Endothelial cell (in vitro differentiated cells): ENCODE measurements at regions not wholly inside any gene's neighbourhood (a gene's known extent, or its start where the extent isn't known, plus 50 kb on each side); places are given as distances from the start of the nearest gene placed in this dataset.

ENCODE experiments used
- DNase-seq: peaks from one replicate; pipeline ENCODE4 v3.0.0; 2021; ENCODE audit warnings: low spot score
- H3K27ac Mint-ChIP-seq: one replicate; pipeline ENCODE4 v1.8.0; 2021; ENCODE audit warnings: mixed read lengths, inconsistent platforms; ENCODE audit not compliant: unreplicated experiment
- H3K27me3 Mint-ChIP-seq: one replicate; pipeline ENCODE4 v1.8.0; 2021; ENCODE audit warnings: mild to moderate bottlenecking, moderate library complexity, mixed read lengths, inconsistent platforms; ENCODE audit not compliant: unreplicated experiment
- H3K36me3 Mint-ChIP-seq: one replicate; pipeline ENCODE4 v1.8.0; 2021; ENCODE audit warnings: mild to moderate bottlenecking, low read depth, mixed read lengths, inconsistent platforms; ENCODE audit not compliant: unreplicated experiment
- H3K4me1 Mint-ChIP-seq: one replicate; pipeline ENCODE4 v1.8.0; 2021; ENCODE audit warnings: mild to moderate bottlenecking, mixed read lengths, inconsistent platforms; ENCODE audit not compliant: unreplicated experiment
- H3K4me3 Mint-ChIP-seq: one replicate; pipeline ENCODE4 v1.8.0; 2021; ENCODE audit warnings: mild to moderate bottlenecking, mixed read lengths, inconsistent platforms; ENCODE audit not compliant: unreplicated experiment
- H3K9me3 Mint-ChIP-seq: one replicate; pipeline ENCODE4 v1.8.0; 2021; ENCODE audit warnings: mixed read lengths, inconsistent platforms; ENCODE audit not compliant: unreplicated experiment
- CTCF ChIP-seq: fragments of 200-600 bp; sonication (generic); IDR thresholded peaks from one replicate; pipeline ENCODE4 v1.5.0; 2021; ENCODE audit warnings: antibody characterized with exemption; ENCODE audit not compliant: unreplicated experiment

DNA sequence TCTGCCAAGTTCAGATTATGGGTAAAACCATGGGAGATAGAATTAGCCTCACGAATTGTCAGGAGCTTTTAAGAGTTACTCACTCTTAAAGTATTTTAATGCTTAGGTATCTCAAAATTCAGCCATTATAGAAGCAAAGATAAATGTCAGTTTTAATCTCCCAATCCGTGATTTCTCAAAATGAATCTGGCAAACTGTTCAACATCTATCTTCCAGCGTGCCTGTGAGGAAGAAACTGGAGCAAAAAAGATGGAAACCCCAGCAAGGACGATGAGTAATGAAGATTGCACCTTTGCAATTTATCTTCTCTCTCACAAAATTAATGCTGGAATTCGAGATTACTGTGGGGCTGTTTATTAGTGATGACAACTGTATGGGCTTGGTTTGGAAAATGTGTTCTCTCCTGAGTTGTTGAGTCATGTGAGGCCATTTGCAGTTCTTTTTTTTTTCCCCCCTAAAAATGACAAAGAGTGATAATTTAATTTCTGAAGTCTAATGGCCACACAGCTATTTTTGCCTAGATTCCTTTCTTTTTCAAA lies 70.5 kb downstream of the PYDC2 start:
- TF ChIP-seq CTCF = no peak
- Mint-ChIP-seq H3K36me3 (no peaks in the 10 kb centered on the region), H3K4me1 (no peaks in the 10 kb centered on the region), H3K4me3 (no peak overlapping the region), H3K27me3 (no peaks in the 10 kb centered on the region), H3K27ac (no peak overlapping the region), H3K9me3 (no peaks in the 10 kb centered on the region)
- no peak for DNase-seq

GRCh38 chr3:191543018-191543417 lies 82.1 kb downstream of the PYDC2 start:
- Mint-ChIP-seq H3K36me3 (no peaks in the 10 kb centered on the region), H3K4me1 (no peaks in the 10 kb centered on the region), H3K9me3 (no peaks in the 10 kb centered on the region), H3K27me3 (no peaks in the 10 kb centered on the region), H3K27ac (no peak overlapping the region), H3K4me3 (no peak overlapping the region)
- no peak for TF ChIP-seq CTCF
- no peak for DNase-seq

- no peaks in the 10 kb centered on the region for H3K4me1 Mint-ChIP-seq
- H3K36me3 Mint-ChIP-seq = no peaks in the 10 kb centered on the region
Observed at GRCh38 chr3:191543897-191544296, 82.9 kb downstream of the PYDC2 start.

GRCh38 chr3:191549357-191549756 lies 88.4 kb downstream of the PYDC2 start:
- no peak for DNase-seq
- peaks cover 3% of the 10 kb centered on the region for H3K9me3 Mint-ChIP-seq
- no peak for TF ChIP-seq CTCF
- no peak overlapping the region for H3K27ac Mint-ChIP-seq
- H3K4me3 Mint-ChIP-seq = no peak overlapping the region
- no peaks in the 10 kb centered on the region for H3K4me1 Mint-ChIP-seq
- H3K36me3 Mint-ChIP-seq = no peaks in the 10 kb centered on the region
- H3K27me3 Mint-ChIP-seq = no peaks in the 10 kb centered on the region

More at GRCh38 chr3:191543897-191544296, 82.9 kb downstream of the PYDC2 start:
- Mint-ChIP-seq H3K4me3 (no peak overlapping the region), H3K27ac (no peak overlapping the region), H3K9me3 (peaks cover 3% of the 10 kb centered on the region), H3K27me3 (no peaks in the 10 kb centered on the region)
- no peak for TF ChIP-seq CTCF
- DNase-seq = no peak

GRCh38 chr3:191555037-191555436 lies 94.1 kb downstream of the PYDC2 start:
- no peaks in the 10 kb centered on the region for H3K27me3 Mint-ChIP-seq
- no peak for TF ChIP-seq CTCF
- no peak for DNase-seq
- H3K9me3 Mint-ChIP-seq = no peaks in the 10 kb centered on the region
- H3K27ac Mint-ChIP-seq = no peak overlapping the region
- no peaks in the 10 kb centered on the region for H3K36me3 Mint-ChIP-seq
- no peak overlapping the region for H3K4me3 Mint-ChIP-seq
- H3K4me1 Mint-ChIP-seq = no peaks in the 10 kb centered on the region
